H1 (cell line): ENCODE measurements at regions not wholly inside any gene's neighbourhood (a gene's known extent, or its start where the extent isn't known, plus 50 kb on each side); places are given as distances from the start of the nearest gene placed in this dataset.

Experiments
- CTCF ChIA-PET: fragments of 300-600 bp; sonication (Branson Sonifier 250); formaldehyde crosslinking; loops from one replicate; lab custom pipeline; 2021; ENCODE audit not compliant: partially characterized antibody; lab: Charles Lee
- POLR2A ChIA-PET: fragments of 300-600 bp; sonication (Branson Sonifier 250); formaldehyde crosslinking; loops from one replicate; lab custom pipeline; 2021; ENCODE audit warnings: inconsistent platforms; ENCODE audit not compliant: partially characterized antibody; lab: Charles Lee
- DNase-seq, 2 experiments: peaks; one replicate each; pipeline versions ENCODE4 v3.0.0 to v3.0.0-alpha.2; 2010 to 2022; ENCODE audit warnings: low spot score in 2 of 2, low read depth in 1 of 2, mixed read lengths in 1 of 2
- FAIRE-seq: peaks from 2 replicates; lab custom pipeline; 2011; peaks lifted over from hg19 to GRCh38; lab: Jason Lieb, UNC
- H2AFZ ChIP-seq: 2 replicates; pipeline ENCODE4 v1.8.1; 2012; ENCODE audit warnings: low read length, inconsistent platforms
- H2AK5ac ChIP-seq: 2 replicates; pipeline ENCODE4 v1.6.1; 2013; ENCODE audit warnings: low read depth, low read length
- H2BK120ac ChIP-seq: replicated peaks from 2 replicates; pipeline ENCODE3; 2013; ENCODE audit warnings: low read depth, low read length, inconsistent platforms
- H2BK12ac ChIP-seq: 2 replicates; pipeline ENCODE4 v1.6.1; 2013; ENCODE audit warnings: low read depth, low read length
- H2BK15ac ChIP-seq: 2 replicates; pipeline ENCODE4 v1.6.1; 2013; ENCODE audit warnings: low read length
- H2BK20ac ChIP-seq: 2 replicates; pipeline ENCODE4 v1.6.1; 2013; ENCODE audit warnings: low read length
- H2BK5ac ChIP-seq: 2 replicates; pipeline ENCODE4 v1.6.1; 2013; ENCODE audit warnings: low read depth, low read length
- H3K14ac ChIP-seq: 2 replicates; pipeline ENCODE4 v1.6.1; 2013; ENCODE audit warnings: inconsistent platforms; ENCODE audit not compliant: insufficient read length
- H3K18ac ChIP-seq: 2 replicates; pipeline ENCODE4 v1.6.1; 2013; ENCODE audit warnings: low read length; ENCODE audit errors: extremely low read depth
- H3K23ac ChIP-seq: 2 replicates; pipeline ENCODE4 v1.6.1; 2013; ENCODE audit warnings: inconsistent platforms; ENCODE audit not compliant: insufficient read length
- H3K23me2 ChIP-seq: 2 replicates; pipeline ENCODE4 v1.6.1; 2013; ENCODE audit warnings: low read depth, low read length
- H3K27ac ChIP-seq: 2 replicates; pipeline ENCODE4 v1.6.1; 2011; ENCODE audit warnings: low read depth, low read length, inconsistent platforms
- H3K27me3 ChIP-seq, 4 experiments: replicated peaks in 1 of 4; 1 replicate in 1 of 4; 2 replicates in 3 of 4; pipeline versions ENCODE4 v1.6.1 to v1.8.1; 2011 to 2013; ENCODE audit warnings: low read length in 3 of 4, mild to moderate bottlenecking in 3 of 4, inconsistent platforms in 2 of 4, mixed read lengths in 2 of 4, moderate library complexity in 1 of 4; ENCODE audit not compliant: control insufficient read depth in 3 of 4, insufficient read depth in 3 of 4; ENCODE audit errors: extremely low read depth in 1 of 4
- H3K36me3 ChIP-seq, 4 experiments: 2 replicates each; pipeline versions ENCODE4 v1.6.1 to v1.8.1; 2011 to 2013; ENCODE audit warnings: mild to moderate bottlenecking in 4 of 4, low read length in 3 of 4, moderate library complexity in 2 of 4, control low read depth in 1 of 4, inconsistent platforms in 1 of 4; ENCODE audit not compliant: insufficient read depth in 4 of 4, control insufficient read depth in 2 of 4
- H3K4ac ChIP-seq: replicated peaks from 2 replicates; pipeline ENCODE3; 2013; ENCODE audit warnings: low read length, low read depth, mixed read lengths, inconsistent platforms; ENCODE audit not compliant: insufficient read length
- H3K4me1 ChIP-seq, 4 experiments: replicated peaks in 1 of 4; 1 replicate in 1 of 4; 2 replicates in 3 of 4; pipeline versions ENCODE4 v1.6.1 to v1.8.1; 2011 to 2013; ENCODE audit warnings: low read length in 3 of 4, inconsistent platforms in 2 of 4, mixed read lengths in 1 of 4; ENCODE audit not compliant: insufficient read depth in 4 of 4, control insufficient read depth in 3 of 4
- H3K4me2 ChIP-seq, 2 experiments: 2 replicates each; pipeline versions ENCODE4 v1.6.1 to v1.8.1; 2011 to 2013; ENCODE audit warnings: low read depth in 2 of 2, low read length in 2 of 2, control low read depth in 1 of 2, inconsistent platforms in 1 of 2, mild to moderate bottlenecking in 1 of 2; ENCODE audit not compliant: insufficient read depth in 1 of 2
- H3K4me3 ChIP-seq, 4 experiments: fragments of 200-600, 300-600 bp in 1 of 4; sonication (generic), shearing (Covaris generic), sonication (Bioruptor Twin) in 1 of 4; 2 replicates each; pipeline versions ENCODE4 v1.5.1 to v1.8.1; 2011 to 2016; ENCODE audit warnings: low read length in 4 of 4, low read depth in 3 of 4, control low read depth in 2 of 4, inconsistent platforms in 2 of 4, mild to moderate bottlenecking in 2 of 4, mixed read lengths in 1 of 4, moderate library complexity in 1 of 4; ENCODE audit not compliant: insufficient read depth in 2 of 4; ENCODE audit errors: extremely low read depth in 1 of 4
- H3K56ac ChIP-seq: replicated peaks from 2 replicates; pipeline ENCODE3; 2013; ENCODE audit warnings: low read depth, mild to moderate bottlenecking, mixed read lengths, low read length, inconsistent platforms; ENCODE audit not compliant: insufficient read length
- H3K79me1 ChIP-seq: 2 replicates; pipeline ENCODE4 v1.6.1; 2013; ENCODE audit warnings: low read depth, low read length, control low read depth
- H3K79me2 ChIP-seq, 2 experiments: 2 replicates each; pipeline versions ENCODE4 v1.6.1 to v1.8.1; 2012 to 2013; ENCODE audit warnings: low read length in 2 of 2, mild to moderate bottlenecking in 2 of 2, inconsistent platforms in 1 of 2; ENCODE audit not compliant: insufficient read depth in 2 of 2, control insufficient read depth in 1 of 2
- H3K9ac ChIP-seq, 4 experiments: replicated peaks in 1 of 4; 1 replicate in 1 of 4; 2 replicates in 3 of 4; pipeline versions ENCODE4 v1.6.1 to v1.8.1; 2011 to 2013; ENCODE audit warnings: low read depth in 3 of 4, low read length in 3 of 4, control low read depth in 2 of 4, mild to moderate bottlenecking in 2 of 4, moderate library complexity in 2 of 4, inconsistent platforms in 1 of 4; ENCODE audit errors: extremely low read depth in 1 of 4
- H3K9me3 ChIP-seq, 2 experiments: 2 replicates each; pipeline versions ENCODE4 v1.6.1 to v1.8.1; 2012 to 2013; ENCODE audit warnings: mild to moderate bottlenecking in 2 of 2, moderate library complexity in 2 of 2, control low read depth in 1 of 2, inconsistent platforms in 1 of 2, low read depth in 1 of 2, low read length in 1 of 2, mixed read lengths in 1 of 2; ENCODE audit not compliant: insufficient read depth in 2 of 2
- H4K20me1 ChIP-seq, 2 experiments: replicated peaks in 1 of 2; 2 replicates each; pipeline versions ENCODE3 to v1.8.1; 2011 to 2013; ENCODE audit warnings: inconsistent platforms in 2 of 2, low read length in 2 of 2, mild to moderate bottlenecking in 1 of 2; ENCODE audit not compliant: insufficient read depth in 2 of 2, control insufficient read depth in 1 of 2
- H4K5ac ChIP-seq: 2 replicates; pipeline ENCODE4 v1.6.1; 2013; ENCODE audit warnings: low read length, low read depth, mixed read lengths, inconsistent platforms; ENCODE audit not compliant: insufficient read length
- H4K8ac ChIP-seq: 2 replicates; pipeline ENCODE4 v1.8.0; 2013; ENCODE audit warnings: mild to moderate bottlenecking, moderate library complexity, low read length, inconsistent platforms; ENCODE audit not compliant: insufficient read depth; ENCODE audit errors: extremely low read depth
- H4K91ac ChIP-seq: replicated peaks from 2 replicates; pipeline ENCODE3; 2013; ENCODE audit warnings: low read length, mixed read lengths, inconsistent platforms; ENCODE audit not compliant: insufficient read length
- ASH2L ChIP-seq: fragments of 200-600, 300-600 bp; sonication (generic); IDR thresholded peaks from one replicate; pipeline ENCODE4 v1.7.1; 2017; ENCODE audit warnings: low read length
- BCL11A ChIP-seq, 2 experiments: IDR thresholded peaks; one replicate each; pipeline ENCODE4 v1.6.1; 2011; ENCODE audit warnings: low read depth in 2 of 2, low read length in 2 of 2, mild to moderate bottlenecking in 2 of 2
- CREB1 ChIP-seq: IDR thresholded peaks from 2 replicates; pipeline ENCODE4 v1.6.1; 2012; ENCODE audit warnings: inconsistent platforms
- CTBP2 ChIP-seq: IDR thresholded peaks from 2 replicates; pipeline ENCODE4 v1.7.0; 2011; ENCODE audit warnings: borderline replicate concordance, mild to moderate bottlenecking, moderate library complexity, mixed read lengths, low read length; ENCODE audit not compliant: insufficient read depth, insufficient read length
- EZH2 ChIP-seq: fragments of 200-600 bp; sonication (generic); IDR thresholded peaks from 2 replicates; pipeline ENCODE4 v1.7.1; 2012; ENCODE audit warnings: low read depth, mild to moderate bottlenecking, moderate library complexity, low read length, inconsistent platforms; ENCODE audit not compliant: severe bottlenecking
- FOSL1 ChIP-seq: IDR thresholded peaks from 2 replicates; pipeline ENCODE4 v1.6.1; 2011; ENCODE audit warnings: mild to moderate bottlenecking, low read depth, low read length, moderate library complexity; ENCODE audit not compliant: insufficient read depth
- GTF2F1 ChIP-seq: IDR thresholded peaks from 2 replicates; pipeline ENCODE4 v1.6.1; 2012; ENCODE audit warnings: low read depth, low read length, improper control_type of control experiment, borderline replicate concordance
- KDM4A ChIP-seq: IDR thresholded peaks from one replicate; pipeline ENCODE4 v1.7.1; 2012; ENCODE audit warnings: low read depth, mild to moderate bottlenecking, moderate library complexity, low read length, inconsistent platforms; ENCODE audit not compliant: severe bottlenecking
- KDM5A ChIP-seq: fragments of 200-600 bp; IDR thresholded peaks from 2 replicates; pipeline ENCODE4 v1.7.1; 2012; ENCODE audit warnings: mild to moderate bottlenecking, low read length, inconsistent platforms, mixed read lengths
- PHF8 ChIP-seq: fragments of 200-600 bp; sonication (generic); conservative IDR thresholded peaks from 2 replicates; pipeline ENCODE4 v1.7.1; 2012; ENCODE audit warnings: low read depth, mild to moderate bottlenecking, inconsistent platforms, low read length, moderate library complexity
- RFX5 ChIP-seq: IDR thresholded peaks from 2 replicates; pipeline ENCODE4 v1.6.1; 2011; ENCODE audit warnings: low read depth, low read length, improper control_type of control experiment, borderline replicate concordance
- RNF2 ChIP-seq: fragments of 200-900, 300-1000 bp; sonication (generic); IDR thresholded peaks from 2 replicates; pipeline ENCODE4 v1.7.1; 2016; ENCODE audit warnings: borderline replicate concordance, low read depth, mild to moderate bottlenecking, antibody characterized with exemption, low read length; ENCODE audit not compliant: poor library complexity, severe bottlenecking; ENCODE audit errors: missing control alignments
- WGBS, 2 experiments: shearing (Covaris generic) in 1 of 2; methylation state at CpG; one replicate each; pipeline versions ENCODE4 v1.1.6 to v1.1.7; 2013 to 2015; ENCODE audit warnings: low lambda C conversion rate in 2 of 2, mixed read lengths in 2 of 2, inconsistent platforms in 1 of 2, low coverage in 1 of 2, missing lambda C conversion rate in 1 of 2; ENCODE audit not compliant: insufficient replicate concordance in 2 of 2, insufficient coverage in 1 of 2, insufficient read length in 1 of 2; ENCODE audit errors: extremely low coverage in 1 of 2, missing lambda C conversion rate in 1 of 2; 5-methylcytosine and 5-hydroxymethylcytosine counted together

DNA sequence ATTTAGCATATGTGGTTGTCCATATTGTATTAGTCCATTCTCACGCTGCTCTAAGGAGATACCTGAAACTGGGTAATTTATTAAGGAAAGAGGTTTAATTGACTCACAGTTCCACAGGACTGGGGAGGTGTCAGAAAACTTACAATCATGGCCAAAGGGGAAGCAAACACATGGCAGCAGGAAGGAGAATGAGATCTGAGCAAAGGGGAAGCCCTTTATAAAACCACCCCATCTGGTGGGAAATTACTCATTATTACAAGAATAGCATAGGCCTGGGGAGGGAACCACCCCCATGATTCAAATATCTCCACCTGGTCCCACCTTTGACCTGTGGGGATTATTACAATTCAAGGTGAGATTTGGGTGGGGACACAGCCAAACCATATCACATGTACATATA, 122.6 kb upstream of the ANK2 start:
- Histone ChIP-seq H2AFZ (no peak overlapping the region), H2AK5ac (no peak overlapping the region), H3K79me1 (no peaks in the 10 kb centered on the region), H3K4me3 (no peak overlapping the region), H4K8ac (no peak overlapping the region), H2BK15ac (no peak overlapping the region), H3K14ac (no peak overlapping the region), H3K27me3 (peaks cover 0 to 1% (median 0%) of the 10 kb centered on the region in 4 experiments; a peak in 1 of 7 replicates), H3K4me2 (no peak overlapping the region), H3K56ac (no peak overlapping the region), H3K4me1 (no peaks in the 10 kb centered on the region), H2BK20ac (no peak overlapping the region), H4K20me1 (no peaks in the 10 kb centered on the region), H3K23ac (no peak overlapping the region), H2BK120ac (no peak overlapping the region), H3K27ac (no peak overlapping the region), H3K9ac (no peak overlapping the region), H3K4ac (no peak overlapping the region), H3K9me3 (no peaks in the 10 kb centered on the region), H4K5ac (no peak overlapping the region), H3K36me3 (no peaks in the 10 kb centered on the region), H2BK12ac (no peak overlapping the region), H3K18ac (no peak overlapping the region), H3K23me2 (no peaks in the 10 kb centered on the region), H2BK5ac (no peak overlapping the region), H3K79me2 (no peaks in the 10 kb centered on the region), H4K91ac (no peak overlapping the region)
- 74% methylated on average over 1 of the region's 1 CpG; no CpG with 5 or more reads in 1 of the 2 experiments for WGBS, 2 experiments
- ChIA-PET POLR2A (no interaction called here), CTCF (interaction anchor here (0.5 to 4.5 kb wide), 4 partner anchors 11 to 322 kb away, joined by 3 to 32 read pairs (median 3); no protein-coding TSS in a partner anchor)
- no peak for FAIRE-seq
- no peak for TF ChIP-seq RFX5
- no peak for TF ChIP-seq CREB1
- TF ChIP-seq EZH2 = no peak
- TF ChIP-seq KDM5A = no peak
- TF ChIP-seq PHF8 = no peak
- TF ChIP-seq FOSL1 = no peak
- TF ChIP-seq KDM4A = no peak
- no peak for TF ChIP-seq GTF2F1
- no peak for TF ChIP-seq CTBP2
- no peak for TF ChIP-seq RNF2
- no peak for TF ChIP-seq ASH2L
- TF ChIP-seq BCL11A (IDR thresholded peaks at IDR 0.05; ENCODE audit: low read depth in 2 of 2, low read length in 2 of 2) = no peak
- DNase-seq = no peak
